ENCODE measurements at regions not wholly inside any gene's neighbourhood (a gene's known extent, or its start where the extent isn't known, plus 50 kb on each side); places are given as distances from the start of the nearest gene placed in this dataset.

GRCh38 chr12:111010916-111011657 is 90.7 kb upstream of the MYL2 start:
- TF ChIP-seq EGR1 (IDR thresholded peaks at IDR 0.05; ENCODE audit: low read depth in 2 of 2): no peak
- TF ChIP-seq CTCF (IDR thresholded peaks at IDR 0.05; ENCODE audit: low read depth, low read length, missing input control): no peak
